GM10266 (cell line): ENCODE measurements at regions not wholly inside any gene's neighbourhood (a gene's known extent, or its start where the extent isn't known, plus 50 kb on each side); places are given as distances from the start of the nearest gene placed in this dataset.

Experiments used
- DNase-seq: peaks from one replicate; pipeline ENCODE4 v3.0.0; 2012; ENCODE audit errors: extremely low spot score
- CTCF ChIP-seq: IDR thresholded peaks from 2 replicates; pipeline ENCODE4 v1.5.1; 2012; ENCODE audit warnings: mild to moderate bottlenecking, low read depth; ENCODE audit not compliant: control insufficient read depth, insufficient read depth; ENCODE audit errors: missing control alignments

GRCh38 chr2:2834105-2834504 lies 503.0 kb upstream of the MYT1L start:
- DNase-seq: no peak
- no peak for TF ChIP-seq CTCF

- no peak for TF ChIP-seq CTCF
Observed at GRCh38 chr2:2832657-2833056, 501.6 kb upstream of the MYT1L start.

GRCh38 chr2:2831633-2832032 lies 500.6 kb upstream of the MYT1L start:
- TF ChIP-seq CTCF: no peak
- no peak for DNase-seq

More at GRCh38 chr2:2832657-2833056, 501.6 kb upstream of the MYT1L start:
- no peak for DNase-seq

- DNase-seq: no peak
- TF ChIP-seq CTCF: no peak
Observed at GRCh38 chr2:2830576-2830975, 499.5 kb upstream of the MYT1L start.

GRCh38 chr2:2828774-2829368 lies 497.8 kb upstream of the MYT1L start:
- no peak for TF ChIP-seq CTCF

GRCh38 chr2:2827761-2828221 lies 496.7 kb upstream of the MYT1L start:
- TF ChIP-seq CTCF: no peak
- DNase-seq: no peak

More at GRCh38 chr2:2828774-2829368, 497.8 kb upstream of the MYT1L start:
- DNase-seq: no peak

- TF ChIP-seq CTCF: no peak
- DNase-seq: no peak
Observed at GRCh38 chr2:2827046-2827636, 496.1 kb upstream of the MYT1L start.
